Adrenal gland (tissue), 5 donors: ENCODE measurements at regions not wholly inside any gene's neighbourhood (a gene's known extent, or its start where the extent isn't known, plus 50 kb on each side); places are given as distances from the start of the nearest gene placed in this dataset.

Source experiments
- POLR2A ChIP-seq, 2 donors: fragments of 450-650 bp; IDR thresholded peaks; one replicate each; pipeline ENCODE4 v1.6.1; 2017; ENCODE audit warnings: antibody characterized with exemption in 2 of 2, mild to moderate bottlenecking in 2 of 2, moderate library complexity in 1 of 2
- TF ChIP-seq, protein P1 (sequence below), 6 experiments: fragments of 450-650 bp in 4 of 6; fragments of 200-600 bp in 2 of 6; sonication (generic) in 1 of 6; IDR thresholded peaks; 1 replicate in 5 of 6; 2 replicates in 1 of 6; pipeline versions ENCODE4 v1.5.1 to v1.8.0; 2016 to 2021; ENCODE audit warnings: antibody characterized with exemption in 6 of 6, mild to moderate bottlenecking in 2 of 6, moderate library complexity in 1 of 6
- donor health status: DM: no; HTN: no; CAD: no.

DNA sequence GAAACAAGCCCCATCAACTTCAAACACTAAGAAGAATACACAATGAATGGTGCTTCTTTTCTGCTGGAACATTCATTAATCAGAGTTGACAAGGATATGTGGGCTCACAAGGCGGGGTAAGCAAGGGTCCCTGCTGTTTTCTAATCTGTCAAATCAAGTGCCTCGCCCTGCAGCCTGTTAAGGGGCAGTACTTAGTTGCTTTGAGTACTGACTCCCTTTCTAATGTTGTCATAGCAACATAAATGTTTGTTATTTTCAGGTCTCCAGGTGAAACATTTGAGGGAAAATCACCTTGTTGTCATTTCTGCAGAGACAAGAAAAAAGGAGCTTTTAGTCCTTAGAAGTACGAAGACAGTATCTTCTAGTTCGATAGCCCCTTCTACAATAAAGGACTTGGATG lies 284.7 kb upstream of the PKDCC start:
- TF ChIP-seq, protein P1, sequence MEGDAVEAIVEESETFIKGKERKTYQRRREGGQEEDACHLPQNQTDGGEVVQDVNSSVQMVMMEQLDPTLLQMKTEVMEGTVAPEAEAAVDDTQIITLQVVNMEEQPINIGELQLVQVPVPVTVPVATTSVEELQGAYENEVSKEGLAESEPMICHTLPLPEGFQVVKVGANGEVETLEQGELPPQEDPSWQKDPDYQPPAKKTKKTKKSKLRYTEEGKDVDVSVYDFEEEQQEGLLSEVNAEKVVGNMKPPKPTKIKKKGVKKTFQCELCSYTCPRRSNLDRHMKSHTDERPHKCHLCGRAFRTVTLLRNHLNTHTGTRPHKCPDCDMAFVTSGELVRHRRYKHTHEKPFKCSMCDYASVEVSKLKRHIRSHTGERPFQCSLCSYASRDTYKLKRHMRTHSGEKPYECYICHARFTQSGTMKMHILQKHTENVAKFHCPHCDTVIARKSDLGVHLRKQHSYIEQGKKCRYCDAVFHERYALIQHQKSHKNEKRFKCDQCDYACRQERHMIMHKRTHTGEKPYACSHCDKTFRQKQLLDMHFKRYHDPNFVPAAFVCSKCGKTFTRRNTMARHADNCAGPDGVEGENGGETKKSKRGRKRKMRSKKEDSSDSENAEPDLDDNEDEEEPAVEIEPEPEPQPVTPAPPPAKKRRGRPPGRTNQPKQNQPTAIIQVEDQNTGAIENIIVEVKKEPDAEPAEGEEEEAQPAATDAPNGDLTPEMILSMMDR (IDR thresholded peaks at IDR 0.05): no peak
- no peak for TF ChIP-seq POLR2A (IDR thresholded peaks at IDR 0.05)
